HepG2 (cell line): ENCODE measurements at regions not wholly inside any gene's neighbourhood (a gene's known extent, or its start where the extent isn't known, plus 50 kb on each side); places are given as distances from the start of the nearest gene placed in this dataset.

Experiments
- BCL6 ChIP-seq: IDR thresholded peaks from 2 replicates; pipeline ENCODE4 v1.6.1; 2016; ENCODE audit warnings: missing genetic modification reagents, missing compliant biosample characterization
- RFX1 ChIP-seq: fragments of 450-650 bp; IDR thresholded peaks from 2 replicates; pipeline ENCODE4 v1.6.1; 2017
- SNRNP70 ChIP-seq: fragments of 200-400 bp; formaldehyde crosslinking; IDR thresholded peaks from 2 replicates; pipeline ENCODE4 v1.6.1; 2017; ENCODE audit warnings: mild to moderate bottlenecking, low read depth, low read length, moderate library complexity
- ZNF709 ChIP-seq: sonication (generic); formaldehyde crosslinking; IDR thresholded peaks from 2 replicates; pipeline ENCODE4 v1.5.0; 2020; ENCODE audit warnings: mild to moderate bottlenecking, missing genetic modification reagents
- ZSCAN20 ChIP-seq: sonication (generic); formaldehyde crosslinking; IDR thresholded peaks from 2 replicates; pipeline ENCODE4 v1.4.0; 2020; ENCODE audit warnings: missing genetic modification reagents, mild to moderate bottlenecking, borderline replicate concordance
- TF ChIP-seq, protein P1 (sequence below): sonication (generic); formaldehyde crosslinking; IDR thresholded peaks from 2 replicates; pipeline ENCODE4 v1.4.0; 2020; ENCODE audit warnings: mild to moderate bottlenecking, missing genetic modification reagents
- TF ChIP-seq, protein P2 (sequence below): sonication (generic); formaldehyde crosslinking; IDR thresholded peaks from 2 replicates; pipeline ENCODE4 v1.5.1; 2020; ENCODE audit warnings: mild to moderate bottlenecking, missing genetic modification reagents, borderline replicate concordance

DNA sequence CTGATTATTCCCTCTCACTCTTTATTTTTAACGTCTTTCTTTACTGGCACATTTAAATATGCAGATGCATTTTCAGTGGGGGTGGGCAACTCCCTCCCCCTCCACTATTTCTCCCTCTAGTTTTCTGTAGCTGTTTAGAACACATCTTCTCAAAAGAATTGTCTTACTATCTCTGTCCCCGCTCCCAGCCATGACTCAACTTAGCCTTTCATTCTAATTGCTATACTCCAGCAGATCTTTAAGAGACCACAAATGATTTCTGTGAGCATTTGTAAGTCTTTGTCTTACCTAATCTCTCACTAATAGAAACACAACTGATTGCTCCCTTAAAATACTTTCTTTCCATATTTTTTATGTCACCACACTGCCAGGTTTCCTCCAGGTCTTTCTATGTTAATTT lies 350.9 kb downstream of the SPRY2 start (continued):
- TF ChIP-seq, protein P1, sequence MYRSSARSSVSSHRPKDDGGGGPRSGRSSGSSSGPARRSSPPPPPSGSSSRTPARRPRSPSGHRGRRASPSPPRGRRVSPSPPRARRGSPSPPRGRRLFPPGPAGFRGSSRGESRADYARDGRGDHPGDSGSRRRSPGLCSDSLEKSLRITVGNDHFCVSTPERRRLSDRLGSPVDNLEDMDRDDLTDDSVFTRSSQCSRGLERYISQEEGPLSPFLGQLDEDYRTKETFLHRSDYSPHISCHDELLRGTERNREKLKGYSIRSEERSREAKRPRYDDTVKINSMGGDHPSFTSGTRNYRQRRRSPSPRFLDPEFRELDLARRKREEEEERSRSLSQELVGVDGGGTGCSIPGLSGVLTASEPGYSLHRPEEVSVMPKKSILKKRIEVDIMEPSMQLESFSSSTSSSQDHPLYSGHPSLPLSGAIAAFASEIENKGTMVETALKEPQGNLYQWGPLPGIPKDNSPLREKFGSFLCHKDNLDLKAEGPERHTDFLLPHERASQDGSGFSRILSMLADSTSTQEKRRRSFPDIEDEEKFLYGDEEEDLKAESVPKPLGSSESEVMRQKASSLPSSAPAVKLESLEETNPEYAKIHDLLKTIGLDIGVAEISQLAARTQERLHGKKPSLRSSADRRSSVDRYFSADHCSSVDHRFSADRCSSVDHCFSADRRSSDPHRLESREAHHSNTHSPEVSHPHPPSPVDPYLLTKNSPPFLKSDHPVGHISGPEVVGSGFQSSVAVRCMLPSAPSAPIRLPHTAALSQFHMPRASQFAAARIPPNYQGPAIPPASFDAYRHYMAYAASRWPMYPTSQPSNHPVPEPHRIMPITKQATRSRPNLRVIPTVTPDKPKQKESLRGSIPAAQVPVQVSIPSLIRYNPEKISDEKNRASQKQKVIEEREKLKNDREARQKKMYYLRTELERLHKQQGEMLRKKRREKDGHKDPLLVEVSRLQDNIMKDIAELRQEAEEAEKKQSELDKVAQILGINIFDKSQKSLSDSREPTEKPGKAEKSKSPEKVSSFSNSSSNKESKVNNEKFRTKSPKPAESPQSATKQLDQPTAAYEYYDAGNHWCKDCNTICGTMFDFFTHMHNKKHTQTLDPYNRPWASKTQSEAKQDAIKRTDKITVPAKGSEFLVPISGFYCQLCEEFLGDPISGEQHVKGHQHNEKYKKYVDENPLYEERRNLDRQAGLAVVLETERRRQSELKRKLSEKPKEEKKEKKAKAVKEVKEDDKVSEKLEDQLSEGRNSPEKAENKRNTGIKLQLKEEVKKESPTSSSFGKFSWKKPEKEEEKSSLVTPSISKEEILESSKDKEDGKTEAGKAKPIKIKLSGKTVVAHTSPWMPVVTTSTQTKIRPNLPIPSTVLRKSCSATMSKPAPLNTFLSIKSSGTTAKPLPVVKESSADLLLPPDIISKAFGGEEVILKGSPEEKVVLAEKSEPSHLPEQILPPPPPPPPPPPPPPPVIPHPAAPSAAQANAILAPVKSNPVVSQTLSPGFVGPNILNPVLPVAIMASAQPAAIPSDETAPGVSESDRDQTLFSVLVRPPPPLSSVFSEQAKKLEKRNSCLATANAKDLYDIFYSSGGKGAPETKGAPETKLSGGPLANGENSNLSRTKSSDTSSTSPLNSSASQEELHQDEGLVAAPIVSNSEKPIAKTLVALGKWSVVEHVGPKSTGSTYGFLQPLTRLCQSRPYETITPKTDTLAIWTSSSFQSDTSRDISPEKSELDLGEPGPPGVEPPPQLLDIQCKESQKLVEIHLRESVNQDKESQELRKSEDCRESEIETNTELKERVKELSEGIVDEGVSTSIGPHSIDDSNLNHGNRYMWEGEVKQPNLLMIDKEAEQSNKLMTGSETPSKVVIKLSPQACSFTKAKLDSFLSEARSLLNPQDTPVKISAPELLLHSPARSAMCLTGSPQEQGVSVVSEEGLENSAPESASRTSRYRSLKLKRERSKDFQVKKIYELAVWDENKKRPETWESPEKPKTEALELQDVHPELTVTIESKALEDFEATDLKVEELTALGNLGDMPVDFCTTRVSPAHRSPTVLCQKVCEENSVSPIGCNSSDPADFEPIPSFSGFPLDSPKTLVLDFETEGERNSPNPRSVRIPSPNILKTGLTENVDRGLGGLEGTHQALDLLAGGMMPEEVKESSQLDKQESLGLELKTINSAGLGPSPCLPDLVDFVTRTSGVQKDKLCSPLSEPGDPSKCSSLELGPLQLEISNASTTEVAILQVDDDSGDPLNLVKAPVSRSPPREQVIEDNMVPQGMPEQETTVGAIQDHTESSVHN, result no peak
- TF ChIP-seq SNRNP70 (no peak), BCL6 (CRISPR knock-in tag) (no peak), RFX1 (no peak), ZSCAN20 (no peak), ZNF709 (CRISPR knock-in tag) (no peak)
- TF ChIP-seq, protein P2, sequence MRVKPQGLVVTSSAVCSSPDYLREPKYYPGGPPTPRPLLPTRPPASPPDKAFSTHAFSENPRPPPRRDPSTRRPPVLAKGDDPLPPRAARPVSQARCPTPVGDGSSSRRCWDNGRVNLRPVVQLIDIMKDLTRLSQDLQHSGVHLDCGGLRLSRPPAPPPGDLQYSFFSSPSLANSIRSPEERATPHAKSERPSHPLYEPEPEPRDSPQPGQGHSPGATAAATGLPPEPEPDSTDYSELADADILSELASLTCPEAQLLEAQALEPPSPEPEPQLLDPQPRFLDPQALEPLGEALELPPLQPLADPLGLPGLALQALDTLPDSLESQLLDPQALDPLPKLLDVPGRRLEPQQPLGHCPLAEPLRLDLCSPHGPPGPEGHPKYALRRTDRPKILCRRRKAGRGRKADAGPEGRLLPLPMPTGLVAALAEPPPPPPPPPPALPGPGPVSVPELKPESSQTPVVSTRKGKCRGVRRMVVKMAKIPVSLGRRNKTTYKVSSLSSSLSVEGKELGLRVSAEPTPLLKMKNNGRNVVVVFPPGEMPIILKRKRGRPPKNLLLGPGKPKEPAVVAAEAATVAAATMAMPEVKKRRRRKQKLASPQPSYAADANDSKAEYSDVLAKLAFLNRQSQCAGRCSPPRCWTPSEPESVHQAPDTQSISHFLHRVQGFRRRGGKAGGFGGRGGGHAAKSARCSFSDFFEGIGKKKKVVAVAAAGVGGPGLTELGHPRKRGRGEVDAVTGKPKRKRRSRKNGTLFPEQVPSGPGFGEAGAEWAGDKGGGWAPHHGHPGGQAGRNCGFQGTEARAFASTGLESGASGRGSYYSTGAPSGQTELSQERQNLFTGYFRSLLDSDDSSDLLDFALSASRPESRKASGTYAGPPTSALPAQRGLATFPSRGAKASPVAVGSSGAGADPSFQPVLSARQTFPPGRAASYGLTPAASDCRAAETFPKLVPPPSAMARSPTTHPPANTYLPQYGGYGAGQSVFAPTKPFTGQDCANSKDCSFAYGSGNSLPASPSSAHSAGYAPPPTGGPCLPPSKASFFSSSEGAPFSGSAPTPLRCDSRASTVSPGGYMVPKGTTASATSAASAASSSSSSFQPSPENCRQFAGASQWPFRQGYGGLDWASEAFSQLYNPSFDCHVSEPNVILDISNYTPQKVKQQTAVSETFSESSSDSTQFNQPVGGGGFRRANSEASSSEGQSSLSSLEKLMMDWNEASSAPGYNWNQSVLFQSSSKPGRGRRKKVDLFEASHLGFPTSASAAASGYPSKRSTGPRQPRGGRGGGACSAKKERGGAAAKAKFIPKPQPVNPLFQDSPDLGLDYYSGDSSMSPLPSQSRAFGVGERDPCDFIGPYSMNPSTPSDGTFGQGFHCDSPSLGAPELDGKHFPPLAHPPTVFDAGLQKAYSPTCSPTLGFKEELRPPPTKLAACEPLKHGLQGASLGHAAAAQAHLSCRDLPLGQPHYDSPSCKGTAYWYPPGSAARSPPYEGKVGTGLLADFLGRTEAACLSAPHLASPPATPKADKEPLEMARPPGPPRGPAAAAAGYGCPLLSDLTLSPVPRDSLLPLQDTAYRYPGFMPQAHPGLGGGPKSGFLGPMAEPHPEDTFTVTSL (CRISPR knock-in tag), result no peak
